ENCODE measurements at regions not wholly inside any gene's neighbourhood (a gene's known extent, or its start where the extent isn't known, plus 50 kb on each side); places are given as distances from the start of the nearest gene placed in this dataset.
"Not testable (repeated sequence)": the region's sequence is repeated elsewhere in the genome, so short reads cannot be mapped to it uniquely, and the experiment has no call there.

GRCh38 chr5:52300703-52301372, 486.9 kb upstream of the ITGA1 start:
- H3K79me2 ChIP-seq (replicated peaks; ENCODE audit: insufficient read depth, low read length) = no peaks in the 10 kb centered on the region
- no peaks in the 10 kb centered on the region for H3K9me3 ChIP-seq (ENCODE audit: low read length)
- H3K27me3 ChIP-seq (ENCODE audit: insufficient read depth, low read depth, low read length) = no peaks in the 10 kb centered on the region
- no peaks in the 10 kb centered on the region for H3K36me3 ChIP-seq (ENCODE audit: insufficient read depth, low read length)
- H3K9ac ChIP-seq (ENCODE audit: low read length) = no peak overlapping the region
- no peak overlapping the region for H2AFZ ChIP-seq (ENCODE audit: low read depth, low read length)
- H4K20me1 ChIP-seq (ENCODE audit: insufficient read depth) = no peaks in the 10 kb centered on the region
- TF ChIP-seq RAD21 (conservative IDR thresholded peaks at IDR 0.05) (no peak), MXI1 (conservative IDR thresholded peaks at IDR 0.05; ENCODE audit: poor library complexity, severe bottlenecking) (no peak), CTCF (IDR thresholded peaks at IDR 0.05; ENCODE audit: poor library complexity, severe bottlenecking) (no peak), EZH2 (IDR thresholded peaks at IDR 0.05; ENCODE audit: borderline replicate concordance, insufficient read depth, low read length, poor library complexity, severe bottlenecking) (no peak), SMC3 (conservative IDR thresholded peaks at IDR 0.05; ENCODE audit: poor library complexity) (no peak), EP300 (conservative IDR thresholded peaks at IDR 0.05; ENCODE audit: poor library complexity, severe bottlenecking) (no peak), POLR2AphosphoS5 (IDR thresholded peaks at IDR 0.05) (no peak), TAF1 (IDR thresholded peaks at IDR 0.05; ENCODE audit: low read depth) (no peak), REST (IDR thresholded peaks at IDR 0.05; ENCODE audit: borderline replicate concordance) (no peak)
- H3K4me3 ChIP-seq (ENCODE audit: low read length) = no peak overlapping the region
- H3K4me2 ChIP-seq (ENCODE audit: low read length) = no peak overlapping the region
- H3K27ac ChIP-seq (ENCODE audit: low read length) = no peak overlapping the region
- no peaks in the 10 kb centered on the region for H3K9me2 ChIP-seq (ENCODE audit: insufficient read depth, low read length)
- no peaks in the 10 kb centered on the region for H3F3A ChIP-seq (ENCODE audit: insufficient read depth, low read length, poor library complexity, severe bottlenecking)

GRCh38 chr5:52304816-52305215, 482.9 kb upstream of the ITGA1 start:
- H3K9me2 ChIP-seq (ENCODE audit: insufficient read depth, low read length); H3K4me3 ChIP-seq (ENCODE audit: low read length); H3K27me3 ChIP-seq (ENCODE audit: insufficient read depth, low read depth, low read length); H3K27ac ChIP-seq (ENCODE audit: low read length); H3K9me3 ChIP-seq (ENCODE audit: low read length); H3K4me2 ChIP-seq (ENCODE audit: low read length); H3K9ac ChIP-seq (ENCODE audit: low read length); H2AFZ ChIP-seq (ENCODE audit: low read depth, low read length); H3K36me3 ChIP-seq (ENCODE audit: insufficient read depth, low read length); H3F3A ChIP-seq (ENCODE audit: insufficient read depth, low read length, poor library complexity, severe bottlenecking); H3K79me2 ChIP-seq (replicated peaks; ENCODE audit: insufficient read depth, low read length); H4K20me1 ChIP-seq (ENCODE audit: insufficient read depth): not testable (repeated sequence)
